IgD-negative memory B cell (primary cell): ENCODE measurements at regions not wholly inside any gene's neighbourhood (a gene's known extent, or its start where the extent isn't known, plus 50 kb on each side); places are given as distances from the start of the nearest gene placed in this dataset.

Experiments
- H3K27ac Mint-ChIP-seq, 3 donors: one replicate each; pipeline ENCODE4 v1.8.0; 2020 to 2022; ENCODE audit warnings: mild to moderate bottlenecking in 3 of 3, mixed read lengths in 3 of 3, moderate library complexity in 1 of 3
- H3K27me3 Mint-ChIP-seq: one replicate; pipeline ENCODE4 v1.8.0; 2021; ENCODE audit warnings: mixed read lengths
- H3K36me3 Mint-ChIP-seq: one replicate; pipeline ENCODE4 v1.8.0; 2020; ENCODE audit warnings: mild to moderate bottlenecking, mixed read lengths
- H3K4me1 Mint-ChIP-seq, 3 donors: one replicate each; pipeline ENCODE4 v1.8.0; 2020 to 2022; ENCODE audit warnings: mixed read lengths in 3 of 3, mild to moderate bottlenecking in 1 of 3
- H3K4me3 Mint-ChIP-seq, 4 donors: one replicate each; pipeline ENCODE4 v1.8.0; 2020 to 2022; ENCODE audit warnings: mild to moderate bottlenecking in 4 of 4, mixed read lengths in 4 of 4, moderate library complexity in 3 of 4
- H3K9me3 Mint-ChIP-seq, 3 donors: one replicate each; pipeline ENCODE4 v1.8.0; 2020 to 2021; ENCODE audit warnings: mixed read lengths in 3 of 3, mild to moderate bottlenecking in 1 of 3

DNA sequence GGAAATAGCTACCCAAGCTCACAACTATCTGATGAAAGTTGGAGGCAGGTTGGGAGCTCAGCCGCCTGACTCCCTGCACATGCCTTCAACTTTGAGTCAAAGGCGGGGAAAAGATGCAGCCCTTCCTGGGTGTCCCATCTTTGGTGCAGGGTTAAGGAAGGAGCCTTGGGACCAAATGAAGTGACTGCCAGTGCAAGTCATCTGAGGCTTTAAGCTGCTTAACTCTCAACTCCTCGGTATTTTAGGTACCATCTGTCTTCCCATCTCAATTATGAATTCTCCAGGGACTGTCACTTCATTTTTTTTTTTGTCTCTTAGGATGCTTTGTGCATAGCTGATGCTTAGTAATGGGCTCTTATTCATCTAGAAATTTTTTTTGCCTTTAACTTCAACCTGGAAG lies 408.8 kb upstream of the C2CD4B start:
- Mint-ChIP-seq H3K27me3 (peaks cover 14% of the 10 kb centered on the region), H3K4me1 (peaks cover 2 to 6% (median 3%) of the 10 kb centered on the region in 3 donors), H3K4me3 (no peak overlapping the region), H3K27ac (peak overlapping the region in 1 of 3 donors; percentile 75), H3K9me3 (peaks cover 0 to 4% (median 0%) of the 10 kb centered on the region in 3 donors), H3K36me3 (no peaks in the 10 kb centered on the region)

DNA sequence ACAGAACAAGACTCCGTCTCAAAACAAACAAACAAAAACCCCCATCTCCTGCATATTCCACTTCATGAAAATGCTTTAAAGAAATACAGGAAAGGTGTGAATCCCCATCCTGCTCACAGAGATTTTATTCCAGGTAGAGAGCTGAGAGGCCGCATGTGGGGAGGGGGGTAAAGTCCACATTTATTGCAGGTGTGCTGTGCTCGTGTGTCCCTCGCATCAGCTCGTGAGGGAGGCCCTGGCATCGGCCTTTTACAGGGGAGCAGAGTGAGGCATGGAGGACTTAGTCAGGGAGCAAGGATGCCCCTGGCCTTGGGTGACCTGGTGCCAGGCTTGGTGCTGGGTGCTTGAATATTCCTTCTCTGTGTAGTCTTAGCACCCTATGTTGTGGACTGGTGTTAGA lies 413.5 kb upstream of the C2CD4B start:
- Mint-ChIP-seq H3K36me3 (no peaks in the 10 kb centered on the region), H3K27ac (no peak overlapping the region), H3K4me3 (no peak overlapping the region), H3K9me3 (peaks cover 0 to 4% (median 0%) of the 10 kb centered on the region in 3 donors), H3K4me1 (peaks cover 7 to 15% (median 11%) of the 10 kb centered on the region in 3 donors), H3K27me3 (peaks cover 6% of the 10 kb centered on the region)

DNA sequence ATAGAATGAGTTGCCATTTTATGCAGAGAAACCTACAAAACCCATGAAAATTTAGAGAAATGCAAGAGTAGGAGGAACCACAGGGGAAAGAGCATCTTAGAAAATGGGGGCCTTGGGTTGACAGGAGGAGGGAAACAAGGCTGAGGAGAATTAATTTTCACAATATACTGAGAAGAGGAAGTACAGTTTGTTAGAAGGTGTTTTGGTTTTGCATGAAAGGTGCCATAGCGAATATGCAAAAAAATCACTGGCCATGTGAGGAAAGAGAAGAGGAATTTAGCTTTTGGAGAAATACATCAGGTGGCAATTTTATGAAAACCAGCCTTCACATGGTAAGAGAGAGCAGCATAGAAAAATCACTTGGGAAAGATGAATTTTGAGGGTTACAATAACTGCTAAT lies 413.9 kb upstream of the C2CD4B start:
- no peak overlapping the region for H3K4me3 Mint-ChIP-seq

DNA sequence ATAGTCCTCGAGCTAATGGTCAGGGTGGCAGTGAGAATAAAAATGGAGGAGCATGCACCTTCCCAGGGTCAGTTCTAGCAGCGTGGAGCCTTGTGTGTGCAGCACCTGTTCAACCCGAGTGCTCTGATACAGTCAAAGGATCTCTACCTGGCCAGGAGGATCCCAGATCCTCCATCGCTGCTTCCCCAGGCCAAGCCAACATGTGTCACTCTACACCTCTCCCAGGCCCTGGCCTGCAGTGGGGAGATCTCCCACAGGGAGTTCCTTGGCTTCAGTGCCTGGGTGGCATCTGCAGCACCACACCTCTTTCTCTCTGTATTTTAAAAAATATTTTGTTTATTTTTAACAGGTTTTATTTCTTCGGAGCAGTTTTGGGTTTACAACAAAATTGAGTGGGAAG lies 414.8 kb upstream of the C2CD4B start:
- H3K36me3 Mint-ChIP-seq: no peaks in the 10 kb centered on the region
- H3K27ac Mint-ChIP-seq: no peak overlapping the region
- peaks cover 0 to 4% (median 0%) of the 10 kb centered on the region in 3 donors for H3K9me3 Mint-ChIP-seq
- peaks cover 5 to 15% (median 11%) of the 10 kb centered on the region in 3 donors for H3K4me1 Mint-ChIP-seq
- no peak overlapping the region for H3K4me3 Mint-ChIP-seq
- H3K27me3 Mint-ChIP-seq: peaks cover 4% of the 10 kb centered on the region

More for the DNA sequence above, 413.9 kb upstream of the C2CD4B start:
- Mint-ChIP-seq H3K9me3 (peaks cover 0 to 4% (median 0%) of the 10 kb centered on the region in 3 donors), H3K4me1 (peaks cover 7 to 15% (median 11%) of the 10 kb centered on the region in 3 donors), H3K36me3 (no peaks in the 10 kb centered on the region), H3K27me3 (peaks cover 6% of the 10 kb centered on the region), H3K27ac (peak overlapping the region in 1 of 3 donors; percentile 27)

DNA sequence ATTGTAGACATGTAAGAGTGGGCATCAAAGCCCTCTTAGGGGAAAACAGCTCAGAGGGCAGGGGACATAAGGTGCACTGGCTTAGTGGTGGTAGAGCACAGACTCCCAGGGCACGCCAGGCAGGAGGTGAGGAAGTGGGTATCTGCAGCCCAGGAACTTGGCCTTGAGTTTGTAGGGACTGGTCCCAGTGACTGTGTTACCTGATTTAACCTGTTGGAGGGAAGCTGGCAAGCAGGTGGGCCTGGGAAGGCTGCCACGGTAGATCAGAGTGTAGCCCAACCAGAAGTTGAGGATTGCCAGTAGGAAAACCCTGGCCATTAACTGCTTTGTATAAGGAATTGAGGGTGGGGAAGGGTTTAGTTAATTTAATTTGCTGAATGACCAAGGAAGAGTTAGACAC lies 417.5 kb upstream of the C2CD4B start:
- Mint-ChIP-seq H3K4me3 (no peak overlapping the region), H3K27ac (no peak overlapping the region), H3K36me3 (no peaks in the 10 kb centered on the region), H3K27me3 (peaks cover 4% of the 10 kb centered on the region), H3K4me1 (peaks cover 5 to 15% (median 11%) of the 10 kb centered on the region in 3 donors), H3K9me3 (no peaks in the 10 kb centered on the region)

DNA sequence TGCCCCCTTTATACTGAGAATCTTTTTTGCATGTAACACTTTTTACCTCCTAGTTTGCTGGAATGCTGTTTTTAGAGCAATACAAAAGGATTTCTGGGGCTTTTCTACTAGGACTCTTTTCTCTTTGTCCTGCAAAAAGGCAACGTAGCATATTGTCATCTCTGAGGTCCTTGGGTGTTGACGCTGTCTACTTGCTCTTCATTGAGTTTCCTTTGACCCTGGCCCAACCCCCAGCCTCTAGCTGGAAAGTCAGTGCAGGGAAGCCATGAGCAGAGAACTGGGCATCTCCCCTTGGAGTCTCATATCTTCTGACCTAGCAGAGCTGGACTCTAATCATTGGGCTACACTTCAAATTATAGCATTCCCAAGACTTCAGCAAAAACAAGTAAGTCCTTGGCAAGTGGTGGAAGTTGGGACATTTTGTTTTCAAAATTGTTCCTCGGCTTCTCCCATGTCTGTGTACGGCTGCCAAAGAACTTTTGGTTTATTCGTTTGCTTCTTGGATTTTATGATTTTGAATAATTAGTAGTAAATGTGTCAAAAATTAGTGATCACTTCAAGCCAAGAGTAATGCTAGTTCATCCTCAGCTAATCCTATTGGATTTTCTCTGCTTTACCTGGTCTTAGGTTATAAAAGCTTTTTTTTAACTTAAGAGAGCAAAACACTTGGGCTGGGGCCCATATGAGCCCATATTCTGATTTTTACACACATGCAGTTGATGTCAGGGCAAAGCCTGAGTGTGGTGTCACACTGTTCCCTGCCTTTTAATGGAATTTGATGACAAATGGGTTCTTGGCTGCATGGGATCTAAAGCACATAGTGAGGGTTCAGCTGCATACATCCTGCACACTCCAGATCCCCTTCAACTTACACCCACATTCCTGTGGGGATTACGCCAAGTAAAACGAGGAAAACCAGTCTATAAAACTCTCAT lies 419.5 kb upstream of the C2CD4B start:
- Mint-ChIP-seq H3K4me1 (peaks cover 1 to 6% (median 1%) of the 10 kb centered on the region in 3 donors), H3K36me3 (no peaks in the 10 kb centered on the region)

DNA sequence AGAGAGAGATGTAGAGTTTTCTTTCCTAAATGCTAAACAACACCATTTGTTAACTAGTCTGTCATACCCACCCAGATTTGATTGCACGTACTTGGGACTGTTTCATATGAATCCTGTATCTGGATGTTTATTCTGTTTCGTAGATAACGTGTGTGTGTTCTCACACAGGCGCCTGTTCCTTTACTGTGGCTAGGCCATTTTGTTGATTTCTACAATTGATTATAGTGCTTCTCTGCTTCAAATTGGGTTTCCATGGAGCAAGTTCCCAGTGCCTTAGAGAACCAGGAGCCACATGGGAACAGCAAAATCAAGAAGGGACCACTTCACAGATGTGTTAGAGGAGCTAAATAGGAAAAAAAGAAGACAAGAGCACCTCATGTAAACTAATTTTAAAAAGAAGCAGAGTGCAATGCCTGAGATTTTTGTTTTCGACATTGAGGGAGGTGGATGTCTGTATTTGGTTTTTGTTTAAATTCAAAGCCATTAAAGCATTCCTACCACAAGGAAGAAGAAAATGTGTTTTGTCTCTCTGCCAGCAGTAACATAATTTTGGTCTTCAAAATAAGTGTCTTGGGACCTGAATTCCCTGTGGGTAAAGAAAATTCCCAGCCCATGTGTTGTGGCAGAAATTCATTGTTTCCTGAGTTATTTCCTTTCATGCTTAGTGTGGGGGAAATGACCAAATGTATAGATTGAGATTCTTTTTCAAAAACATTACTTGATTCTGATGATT lies 424.0 kb upstream of the C2CD4B start:
- Mint-ChIP-seq H3K4me3 (no peak overlapping the region), H3K27ac (no peak overlapping the region), H3K27me3 (peaks cover 3% of the 10 kb centered on the region), H3K9me3 (no peaks in the 10 kb centered on the region), H3K36me3 (no peaks in the 10 kb centered on the region), H3K4me1 (no peaks in the 10 kb centered on the region)

More for the DNA sequence above, 419.5 kb upstream of the C2CD4B start:
- no peak overlapping the region for H3K27ac Mint-ChIP-seq
- peaks cover 4% of the 10 kb centered on the region for H3K27me3 Mint-ChIP-seq
- H3K4me3 Mint-ChIP-seq: no peak overlapping the region
- no peaks in the 10 kb centered on the region for H3K9me3 Mint-ChIP-seq

DNA sequence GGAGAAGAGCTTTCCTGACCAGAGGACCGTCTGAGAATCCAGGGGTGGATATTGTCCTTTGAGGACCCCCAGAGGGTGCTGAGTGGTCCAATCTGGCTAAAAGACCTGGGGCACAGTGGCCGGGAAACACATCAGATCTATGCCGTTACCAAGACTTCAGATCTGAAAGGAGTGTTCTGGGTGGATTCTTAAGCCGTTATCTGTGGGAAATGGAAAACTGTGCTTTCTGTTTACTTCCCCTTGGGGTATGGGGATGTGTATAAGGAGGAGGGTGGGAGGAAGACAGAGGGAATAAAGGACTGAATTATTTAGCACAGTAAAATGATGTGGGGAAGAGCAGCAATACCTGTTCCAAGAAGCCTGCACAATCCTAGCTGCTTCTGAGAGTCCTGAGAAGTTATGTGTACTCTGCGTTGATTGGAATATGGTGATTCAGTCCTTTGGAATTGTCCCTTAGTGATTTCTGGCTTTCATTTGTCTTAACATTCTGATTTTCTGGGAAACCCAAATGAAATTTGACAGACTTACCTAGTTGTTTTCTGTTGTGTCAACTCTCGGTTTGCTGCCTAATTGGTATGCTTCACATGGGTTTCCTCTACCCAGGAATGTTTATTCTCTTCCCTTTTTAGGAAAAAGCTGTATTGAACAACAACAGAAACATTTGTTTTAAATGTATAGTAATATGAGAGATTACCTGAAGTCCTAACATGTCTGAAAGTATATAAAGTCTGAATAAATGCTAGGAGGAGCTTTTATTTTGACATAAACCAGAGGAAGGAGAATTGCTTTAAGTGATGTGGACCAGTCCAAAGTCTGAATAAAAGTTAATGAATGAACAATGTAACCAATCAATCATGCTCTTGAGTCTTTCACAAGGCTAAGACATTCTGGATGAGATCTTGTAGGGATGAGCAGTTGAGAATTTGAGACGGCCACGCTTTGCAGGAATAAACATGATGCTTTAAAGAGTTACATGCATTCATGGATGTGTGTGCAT lies 427.1 kb upstream of the C2CD4B start:
- H3K36me3 Mint-ChIP-seq: no peaks in the 10 kb centered on the region
- no peak overlapping the region for H3K27ac Mint-ChIP-seq
- no peak overlapping the region for H3K4me3 Mint-ChIP-seq
- no peaks in the 10 kb centered on the region for H3K9me3 Mint-ChIP-seq
- peaks cover 10% of the 10 kb centered on the region for H3K27me3 Mint-ChIP-seq
- H3K4me1 Mint-ChIP-seq: no peaks in the 10 kb centered on the region

DNA sequence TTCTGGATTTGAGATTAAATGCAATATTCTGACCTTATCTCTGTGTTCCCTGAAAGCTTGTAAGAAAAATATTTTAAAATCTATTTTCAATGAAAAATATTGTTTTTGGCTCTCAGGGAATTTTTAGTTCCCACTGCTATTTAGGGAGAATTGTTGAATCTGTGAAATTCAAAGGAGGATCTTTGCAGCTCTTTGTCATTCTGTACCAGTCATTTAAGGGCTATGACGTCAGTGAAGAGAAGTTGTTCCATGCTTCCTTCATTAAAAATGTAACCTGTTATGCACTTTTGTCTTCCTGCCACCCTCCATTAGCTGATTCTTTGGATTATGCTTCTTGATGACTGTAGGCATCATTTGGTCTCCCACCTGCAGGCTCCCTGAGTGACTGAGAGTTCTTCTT lies 427.8 kb upstream of the C2CD4B start:
- no peaks in the 10 kb centered on the region for H3K36me3 Mint-ChIP-seq
- H3K27ac Mint-ChIP-seq: no peak overlapping the region
- H3K4me3 Mint-ChIP-seq: no peak overlapping the region
- no peaks in the 10 kb centered on the region for H3K4me1 Mint-ChIP-seq
- no peaks in the 10 kb centered on the region for H3K9me3 Mint-ChIP-seq
- peaks cover 12% of the 10 kb centered on the region for H3K27me3 Mint-ChIP-seq

DNA sequence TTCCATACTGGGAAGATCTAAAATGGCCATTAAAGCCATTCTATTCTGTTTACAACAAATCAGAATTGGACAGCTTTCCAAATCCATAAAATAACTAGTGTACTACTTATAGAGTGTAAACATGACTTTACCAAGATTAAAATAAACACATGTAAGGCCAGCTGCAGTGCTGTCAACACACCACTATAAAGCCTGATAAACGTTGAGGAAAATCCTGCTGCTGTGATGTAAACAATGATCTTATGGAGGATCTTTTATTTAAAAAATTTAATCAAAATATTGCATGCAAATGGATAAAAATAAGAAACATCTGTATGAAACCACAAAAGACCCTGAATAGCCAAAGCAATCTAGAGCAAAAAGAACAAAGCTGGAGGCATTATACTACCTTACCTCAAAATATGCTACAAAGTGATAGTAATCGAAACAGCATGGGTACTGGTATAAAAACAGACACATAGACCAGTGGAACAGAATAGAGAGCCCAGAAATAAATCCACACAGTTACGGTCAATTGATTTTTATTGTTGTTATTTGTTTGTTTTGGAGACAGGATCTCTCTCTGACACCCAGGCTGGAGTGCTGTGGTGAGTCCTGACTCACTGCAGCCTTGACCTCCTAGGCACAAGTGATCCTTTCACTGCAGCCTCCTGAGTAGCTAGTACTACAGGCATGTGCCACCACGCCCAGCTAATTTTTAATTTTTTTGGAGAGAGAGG lies 428.8 kb upstream of the C2CD4B start:
- no peak overlapping the region for H3K4me3 Mint-ChIP-seq
- H3K27me3 Mint-ChIP-seq: peaks cover 12% of the 10 kb centered on the region
- no peaks in the 10 kb centered on the region for H3K36me3 Mint-ChIP-seq
- H3K9me3 Mint-ChIP-seq: no peaks in the 10 kb centered on the region
- no peak overlapping the region for H3K27ac Mint-ChIP-seq
- no peaks in the 10 kb centered on the region for H3K4me1 Mint-ChIP-seq

DNA sequence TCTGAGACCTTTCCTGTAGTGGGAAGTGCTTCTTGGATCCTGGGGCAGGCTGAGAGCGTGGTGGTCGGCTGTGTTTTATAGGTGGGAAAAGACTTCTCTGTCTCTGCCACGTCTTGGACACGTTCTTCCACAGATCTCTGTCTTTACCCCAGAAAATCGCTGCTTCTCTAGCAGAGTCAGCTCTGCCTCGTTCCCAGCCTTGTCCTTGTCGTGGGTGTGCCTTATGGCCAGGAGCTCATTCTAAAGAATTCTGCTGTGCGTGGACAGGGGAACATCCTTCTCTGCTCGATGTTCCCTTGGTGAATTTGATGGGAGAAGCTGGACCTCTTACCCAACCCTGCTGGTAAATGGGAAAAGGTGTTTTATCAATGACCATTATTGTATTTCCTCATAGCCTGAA lies 433.1 kb upstream of the C2CD4B start:
- no peak overlapping the region for H3K4me3 Mint-ChIP-seq
- H3K27ac Mint-ChIP-seq: no peak overlapping the region
- peaks cover 0 to 4% (median 0%) of the 10 kb centered on the region in 3 donors for H3K9me3 Mint-ChIP-seq
- no peaks in the 10 kb centered on the region for H3K36me3 Mint-ChIP-seq
- peaks cover 13% of the 10 kb centered on the region for H3K27me3 Mint-ChIP-seq
- no peaks in the 10 kb centered on the region for H3K4me1 Mint-ChIP-seq

DNA sequence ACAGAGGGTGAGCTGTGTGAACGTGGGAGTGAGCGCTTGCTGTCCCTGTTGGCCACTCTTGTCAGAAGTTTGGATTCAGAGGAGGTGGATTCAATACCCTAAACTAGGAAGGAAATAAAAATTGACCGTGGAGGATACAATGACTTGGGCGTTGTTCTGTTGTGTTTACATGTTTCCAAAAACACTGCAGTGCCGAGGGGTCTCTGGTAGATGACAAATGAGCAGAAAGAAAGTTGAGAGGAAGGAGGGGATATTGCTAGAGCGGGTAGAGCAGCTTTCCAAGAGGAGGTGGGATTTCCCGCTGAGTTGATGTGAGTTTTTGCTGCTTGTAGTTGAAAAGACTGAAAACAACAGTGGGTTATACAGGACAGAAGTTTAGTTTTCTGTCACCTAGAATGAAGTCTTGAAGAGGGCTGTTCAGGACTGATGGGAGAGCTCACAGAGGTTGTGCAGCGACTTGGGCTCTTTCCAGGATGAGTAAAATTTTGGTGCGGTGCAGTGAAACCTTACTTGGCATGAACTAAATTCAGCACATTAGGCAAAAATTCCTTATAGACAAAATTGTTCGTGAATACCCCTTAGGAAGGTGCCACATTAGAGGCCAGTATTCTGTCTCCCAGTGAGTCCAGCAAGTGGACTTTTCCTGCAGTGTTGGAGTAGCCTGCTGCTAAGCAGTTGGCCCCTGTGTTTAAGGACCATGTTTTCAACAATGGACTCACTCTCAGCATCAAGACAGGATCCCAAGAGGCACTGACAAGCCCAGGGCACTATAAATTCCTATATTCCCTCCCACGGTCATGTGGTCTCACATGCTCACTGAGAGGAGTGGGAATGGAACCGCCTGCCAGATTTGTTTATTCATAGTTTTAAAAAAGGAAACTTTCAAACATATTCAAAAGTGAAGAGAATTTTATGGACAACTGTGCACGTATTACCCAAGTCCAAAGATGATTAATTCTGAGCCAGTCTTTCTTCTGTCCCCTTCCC lies 435.0 kb upstream of the C2CD4B start:
- H3K27me3 Mint-ChIP-seq: peaks cover 7% of the 10 kb centered on the region
- H3K4me3 Mint-ChIP-seq: no peak overlapping the region
- H3K9me3 Mint-ChIP-seq: peaks cover 0 to 4% (median 0%) of the 10 kb centered on the region in 3 donors
- H3K27ac Mint-ChIP-seq: no peak overlapping the region
- no peaks in the 10 kb centered on the region for H3K4me1 Mint-ChIP-seq
- no peaks in the 10 kb centered on the region for H3K36me3 Mint-ChIP-seq
